C4-2B (cell line): ENCODE measurements at regions not wholly inside any gene's neighbourhood (a gene's known extent, or its start where the extent isn't known, plus 50 kb on each side); places are given as distances from the start of the nearest gene placed in this dataset.
"Not testable (repeated sequence)": the region's sequence is repeated elsewhere in the genome, so short reads cannot be mapped to it uniquely, and the experiment has no call there.

Source experiments
- H3K27ac ChIP-seq: fragments of 450-650 bp; 2 replicates; pipeline ENCODE4 v1.5.1; 2017
- ZFX ChIP-seq: fragments of 450-650 bp; IDR thresholded peaks from 2 replicates; pipeline ENCODE4 v1.6.1; 2017
- TF ChIP-seq, protein P1 (sequence below): fragments of 450-650 bp; conservative IDR thresholded peaks from 2 replicates; pipeline ENCODE4 v1.5.1; 2017; ENCODE audit warnings: mild to moderate bottlenecking

GRCh38 chr7:119026391-119026790 lies 801.9 kb downstream of the ANKRD7 start:
- H3K27ac ChIP-seq: no peak overlapping the region
- TF ChIP-seq ZFX: no peak
- TF ChIP-seq, protein P1, sequence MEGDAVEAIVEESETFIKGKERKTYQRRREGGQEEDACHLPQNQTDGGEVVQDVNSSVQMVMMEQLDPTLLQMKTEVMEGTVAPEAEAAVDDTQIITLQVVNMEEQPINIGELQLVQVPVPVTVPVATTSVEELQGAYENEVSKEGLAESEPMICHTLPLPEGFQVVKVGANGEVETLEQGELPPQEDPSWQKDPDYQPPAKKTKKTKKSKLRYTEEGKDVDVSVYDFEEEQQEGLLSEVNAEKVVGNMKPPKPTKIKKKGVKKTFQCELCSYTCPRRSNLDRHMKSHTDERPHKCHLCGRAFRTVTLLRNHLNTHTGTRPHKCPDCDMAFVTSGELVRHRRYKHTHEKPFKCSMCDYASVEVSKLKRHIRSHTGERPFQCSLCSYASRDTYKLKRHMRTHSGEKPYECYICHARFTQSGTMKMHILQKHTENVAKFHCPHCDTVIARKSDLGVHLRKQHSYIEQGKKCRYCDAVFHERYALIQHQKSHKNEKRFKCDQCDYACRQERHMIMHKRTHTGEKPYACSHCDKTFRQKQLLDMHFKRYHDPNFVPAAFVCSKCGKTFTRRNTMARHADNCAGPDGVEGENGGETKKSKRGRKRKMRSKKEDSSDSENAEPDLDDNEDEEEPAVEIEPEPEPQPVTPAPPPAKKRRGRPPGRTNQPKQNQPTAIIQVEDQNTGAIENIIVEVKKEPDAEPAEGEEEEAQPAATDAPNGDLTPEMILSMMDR: no peak

- TF ChIP-seq, protein P1: no peak
- no peak for TF ChIP-seq ZFX
- H3K27ac ChIP-seq: no peak overlapping the region
These were observed 804.2 kb downstream of the ANKRD7 start for GRCh38 chr7:119028736-119029135.

GRCh38 chr7:119032136-119032535 lies 807.6 kb downstream of the ANKRD7 start:
- not testable (repeated sequence) for H3K27ac ChIP-seq

DNA sequence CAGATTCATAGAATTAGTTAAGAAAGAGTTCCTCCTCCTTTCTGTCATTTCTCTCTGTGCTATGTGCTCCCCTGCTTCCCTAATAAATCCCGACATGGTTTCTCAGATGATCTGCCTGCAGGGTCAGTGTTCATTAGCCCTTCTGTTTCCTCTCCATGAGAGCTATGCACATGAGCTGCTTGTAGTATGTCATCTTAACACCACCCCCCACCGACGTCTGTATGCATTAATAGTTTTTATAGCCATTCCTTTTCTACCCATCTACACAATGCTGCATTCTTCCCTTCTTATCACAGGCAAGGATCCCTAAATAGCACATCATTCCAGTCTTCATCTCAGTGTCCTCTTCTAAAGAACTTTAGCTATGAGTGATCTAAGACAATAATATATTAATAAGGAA lies 809.1 kb downstream of the ANKRD7 start:
- TF ChIP-seq ZFX: no peak
- TF ChIP-seq, protein P1: no peak
- H3K27ac ChIP-seq: no peak overlapping the region

DNA sequence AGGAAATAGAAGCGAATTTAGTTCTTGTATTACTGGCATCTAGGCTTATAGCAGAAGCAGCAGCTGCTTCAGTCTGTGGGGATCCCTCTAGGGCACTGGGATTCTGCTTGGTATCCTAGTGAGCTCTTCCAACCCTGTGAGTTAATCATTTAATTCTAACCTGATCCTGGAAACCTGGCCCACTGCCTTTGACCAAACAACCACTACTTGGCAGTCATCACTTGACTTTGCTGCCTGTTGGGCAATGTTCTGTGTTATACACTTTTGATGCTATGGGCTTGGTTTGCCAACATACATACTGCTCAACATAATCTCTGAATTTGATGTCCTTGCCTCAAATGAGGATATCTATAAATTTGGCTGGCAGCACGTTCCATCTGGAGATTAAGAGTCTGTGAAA lies 813.4 kb downstream of the ANKRD7 start:
- H3K27ac ChIP-seq: no peak overlapping the region
- TF ChIP-seq, protein P1: no peak
- TF ChIP-seq ZFX: no peak

DNA sequence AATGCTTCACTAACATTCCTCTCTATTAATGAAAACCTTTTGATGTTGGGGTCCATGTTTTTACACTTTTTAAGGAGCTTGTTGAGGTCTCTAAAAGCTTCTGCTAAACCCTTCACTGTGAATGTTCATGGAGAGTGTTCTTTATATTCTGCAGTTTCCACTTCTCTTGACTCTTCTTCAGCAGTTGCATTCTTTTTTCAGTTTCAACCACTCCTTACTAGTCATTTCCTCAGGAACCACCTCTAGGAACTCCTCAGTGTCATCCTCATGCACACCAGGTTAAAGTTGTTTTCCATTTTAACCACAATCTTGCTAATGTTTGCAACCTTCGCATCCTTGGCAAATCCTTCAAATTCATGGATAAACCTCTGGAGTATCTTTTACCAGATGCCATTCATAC lies 821.6 kb downstream of the ANKRD7 start:
- TF ChIP-seq, protein P1: no peak
- no peak for TF ChIP-seq ZFX

DNA sequence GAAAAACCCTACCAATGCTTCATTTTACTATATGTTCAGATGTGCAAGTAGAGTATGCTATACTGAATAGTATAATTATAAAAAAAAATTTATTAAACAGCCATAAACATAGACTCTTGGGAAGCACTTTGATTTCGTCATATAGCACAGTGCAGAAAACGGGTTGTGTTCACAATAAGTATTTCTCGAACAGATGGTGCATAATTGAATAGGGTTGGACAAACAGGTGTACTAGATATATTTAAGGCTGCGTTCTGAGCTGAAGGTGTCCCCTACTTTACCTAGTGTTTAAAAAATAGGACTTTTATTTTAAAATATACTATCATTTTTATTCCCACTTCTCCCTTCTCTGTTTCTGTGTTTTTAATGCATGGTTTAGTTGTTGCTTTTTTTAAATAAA lies 841.5 kb downstream of the ANKRD7 start:
- no peak overlapping the region for H3K27ac ChIP-seq
- no peak for TF ChIP-seq ZFX
- TF ChIP-seq, protein P1: no peak

More for the DNA sequence above, 821.6 kb downstream of the ANKRD7 start:
- H3K27ac ChIP-seq: no peak overlapping the region

- TF ChIP-seq ZFX: no peak
- TF ChIP-seq, protein P1: no peak
These were observed 861.5 kb downstream of the ANKRD7 start for GRCh38 chr7:119086026-119086425.

More at GRCh38 chr7:119086026-119086425, 861.5 kb downstream of the ANKRD7 start:
- H3K27ac ChIP-seq: no peak overlapping the region
